ENCODE measurements at regions not wholly inside any gene's neighbourhood (a gene's known extent, or its start where the extent isn't known, plus 50 kb on each side); places are given as distances from the start of the nearest gene placed in this dataset.

- no peak for TF ChIP-seq ZNF124 (CRISPR knock-in tag; IDR thresholded peaks at IDR 0.05)
- no peak for TF ChIP-seq ARID2 (IDR thresholded peaks at IDR 0.05)
- TF ChIP-seq MEIS2 (IDR thresholded peaks at IDR 0.05; ENCODE audit: partially characterized antibody): no peak
- no peak for TF ChIP-seq ZBTB43 (CRISPR knock-in tag; IDR thresholded peaks at IDR 0.05)
- TF ChIP-seq HCFC1 (IDR thresholded peaks at IDR 0.05; ENCODE audit: low read depth, low read length): no peak
- 0 out of 2 replicates have a peak, but pooled peaks have one; percentile 14 for TF ChIP-seq NR2C1 (IDR thresholded peaks at IDR 0.05)
- no peak for TF ChIP-seq NR2C1 (tag; IDR thresholded peaks at IDR 0.05)
- TF ChIP-seq RCOR1 (IDR thresholded peaks at IDR 0.05; ENCODE audit: borderline replicate concordance in 1 of 2, low read depth in 2 of 2, low read length in 2 of 2): peak in 1 of 2 experiments; percentile 28; a peak in 1 of 4 replicates
- no peak for TF ChIP-seq PRPF4 (IDR thresholded peaks at IDR 0.05; ENCODE audit: insufficient read depth, low read depth, low read length, poor library complexity, severe bottlenecking)
- TF ChIP-seq XRCC3 (IDR thresholded peaks at IDR 0.05): no peak
These were observed 191.2 kb downstream of the PIK3R1 start (continued) for GRCh38 chr5:68406767-68407241.

Measured in K562 (cell line).